HG02763 (cell line): ENCODE measurements at regions not wholly inside any gene's neighbourhood (a gene's known extent, or its start where the extent isn't known, plus 50 kb on each side); places are given as distances from the start of the nearest gene placed in this dataset.
"Not testable (repeated sequence)": the region's sequence is repeated elsewhere in the genome, so short reads cannot be mapped to it uniquely, and the experiment has no call there.

Experiments used
- ATAC-seq: cut with Tn5 transposase; IDR thresholded peaks from one replicate; pipeline ENCODE4 v1.9.1; 2021; ENCODE audit warnings: mild to moderate bottlenecking, moderate library complexity; ENCODE audit not compliant: unreplicated experiment

DNA sequence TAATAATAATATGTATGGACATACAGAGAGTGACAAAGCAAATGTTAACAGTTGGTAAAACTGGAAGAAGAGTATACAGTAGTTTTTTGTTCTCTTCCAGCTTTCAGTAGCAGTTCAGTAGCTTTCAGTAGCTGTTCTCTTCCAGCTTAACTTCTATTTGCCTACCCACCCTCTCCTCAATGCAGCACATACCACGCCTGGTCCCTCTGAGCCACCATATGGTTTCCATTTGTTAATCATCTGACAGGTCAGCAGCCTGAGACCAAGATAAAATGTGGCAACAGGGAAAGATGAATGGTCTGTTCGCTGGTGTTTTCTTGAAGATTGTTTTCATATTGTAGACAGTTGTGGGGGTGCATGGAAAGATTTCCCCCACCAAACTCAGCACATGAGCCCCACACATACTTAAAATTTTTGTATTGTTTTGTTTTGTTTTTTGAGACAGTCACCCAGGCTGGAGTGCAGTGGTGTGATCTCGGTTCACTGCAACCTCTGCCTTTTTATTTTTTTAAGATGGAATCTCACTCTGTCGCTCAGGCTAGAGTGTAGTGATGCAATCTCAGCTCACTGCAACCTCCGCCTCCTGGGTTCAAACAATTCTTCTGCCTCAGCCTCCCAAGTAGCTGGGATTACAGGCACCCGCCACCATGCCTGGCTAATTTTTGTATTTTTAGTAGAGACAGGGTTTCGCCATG lies 56.8 kb downstream of the ATP6V0E2 start:
- ATAC-seq: not testable (repeated sequence)

- not testable (repeated sequence) for ATAC-seq
Measured at GRCh38 chr7:149933776-149934175, 60.0 kb downstream of the ATP6V0E2 start.

DNA sequence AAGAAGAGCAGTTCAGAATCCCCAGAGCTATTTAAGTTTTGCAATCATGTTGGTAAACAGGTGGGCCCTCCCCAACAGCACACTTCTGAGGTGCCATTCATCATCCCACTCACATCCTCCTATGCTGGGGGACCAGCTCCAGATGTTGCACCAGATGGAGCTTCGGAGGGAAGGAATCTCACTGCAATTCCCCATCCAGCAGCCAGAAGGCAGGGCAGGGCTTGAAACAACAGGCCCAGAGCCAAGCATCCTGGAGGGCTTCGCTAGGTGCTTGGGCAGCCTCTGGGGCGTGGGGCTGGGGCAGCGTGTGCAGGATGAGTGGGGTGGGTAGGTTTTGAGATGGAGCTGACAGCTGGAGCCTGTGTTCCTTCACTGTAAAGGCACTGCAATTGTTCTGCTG lies 73.6 kb downstream of the ATP6V0E2 start:
- ATAC-seq: not testable (repeated sequence)

- not testable (repeated sequence) for ATAC-seq
Measured at GRCh38 chr7:149948444-149948843, 74.7 kb downstream of the ATP6V0E2 start.

GRCh38 chr7:149949863-149950577 lies 76.3 kb downstream of the ATP6V0E2 start:
- ATAC-seq: not testable (repeated sequence)

DNA sequence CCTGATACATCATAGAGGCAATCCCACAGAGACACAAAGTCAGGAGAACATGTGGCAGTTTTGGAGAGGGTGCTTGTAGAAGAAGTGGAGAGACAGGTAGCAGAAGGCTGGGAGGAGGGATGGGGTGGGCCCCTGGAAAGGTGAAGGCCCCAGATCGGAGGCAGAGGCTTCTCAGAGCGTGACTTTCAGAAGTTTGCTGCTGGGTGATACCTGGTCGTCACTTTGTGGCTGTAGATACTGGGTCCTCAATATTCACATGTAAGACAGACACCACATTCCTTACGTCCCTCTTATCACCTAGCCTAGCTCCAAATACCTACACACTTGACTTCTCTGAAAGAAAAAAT lies 76.8 kb downstream of the ATP6V0E2 start:
- ATAC-seq: not testable (repeated sequence)

DNA sequence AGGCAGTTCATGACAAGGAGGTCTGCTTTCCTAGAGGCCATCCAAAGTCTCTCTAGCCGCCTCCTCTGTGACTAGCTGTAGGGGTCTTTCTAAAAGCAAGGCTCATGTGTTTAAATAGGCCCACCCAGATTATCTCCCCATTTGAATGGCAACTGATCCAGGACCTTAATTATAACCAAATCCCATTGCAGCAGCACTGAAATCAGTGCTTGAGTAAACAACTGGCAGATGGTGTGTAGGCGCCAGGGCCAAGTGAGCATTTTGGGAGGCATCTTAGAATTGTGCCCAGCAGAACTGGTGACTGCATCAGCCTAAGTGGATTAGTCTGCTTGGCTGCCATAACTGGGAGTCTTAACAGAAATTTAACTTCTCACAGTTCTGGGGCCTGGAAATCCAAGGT lies 77.8 kb downstream of the ATP6V0E2 start:
- not testable (repeated sequence) for ATAC-seq

- not testable (repeated sequence) for ATAC-seq
Measured at GRCh38 chr7:149958880-149959279, 85.1 kb downstream of the ATP6V0E2 start.

- not testable (repeated sequence) for ATAC-seq
Measured at GRCh38 chr7:149960863-149961262, 87.1 kb downstream of the ATP6V0E2 start.

DNA sequence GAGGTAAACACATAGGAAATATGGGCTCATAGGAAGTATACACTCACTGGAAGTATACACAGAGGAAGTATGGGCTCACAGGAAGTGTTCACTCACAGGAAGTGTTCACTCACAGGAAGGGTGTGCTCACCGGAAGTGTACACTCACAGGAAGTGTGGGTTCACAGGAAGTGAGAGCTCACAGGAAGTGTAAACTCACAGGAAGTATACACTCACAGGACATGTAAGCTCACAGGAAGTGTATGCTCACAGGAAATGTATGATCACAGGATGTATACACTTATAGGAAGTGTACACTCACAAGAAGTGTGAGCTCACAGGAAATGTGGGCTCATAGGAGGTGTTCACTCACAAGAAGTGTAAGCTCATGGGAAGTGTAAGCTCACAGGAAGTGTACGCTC lies 88.1 kb downstream of the ATP6V0E2 start:
- ATAC-seq: not testable (repeated sequence)

DNA sequence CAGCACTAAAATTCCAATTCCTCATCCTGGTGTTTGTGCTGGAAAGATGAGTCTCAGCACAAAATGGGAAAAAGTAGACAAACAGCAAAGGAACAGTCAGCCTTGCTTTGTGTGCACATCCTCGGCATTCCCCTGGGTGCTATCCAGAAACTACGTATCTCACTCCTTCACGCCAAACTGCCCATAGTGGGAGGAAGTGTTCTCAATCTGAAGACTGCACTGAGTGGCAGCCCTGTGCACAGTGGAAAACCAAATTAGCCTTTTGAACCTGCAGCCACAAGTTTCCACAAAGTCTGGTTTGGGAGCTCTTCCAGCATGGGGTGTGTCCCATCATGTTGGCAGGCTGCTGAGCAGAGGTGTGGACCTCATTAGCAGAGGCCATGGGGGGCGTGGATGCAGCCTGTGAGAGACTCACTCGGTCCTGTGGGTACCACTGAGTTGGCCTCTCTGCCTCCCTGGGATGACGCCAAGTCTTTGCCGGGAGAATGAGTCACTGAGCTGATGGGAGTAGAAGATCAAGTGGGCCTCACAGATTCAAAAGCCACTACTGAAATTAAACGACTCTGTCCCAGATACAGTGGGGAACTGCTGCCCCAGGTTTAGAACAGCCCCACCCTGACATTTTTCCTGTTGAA lies 89.0 kb downstream of the ATP6V0E2 start:
- ATAC-seq: not testable (repeated sequence)

- not testable (repeated sequence) for ATAC-seq
Measured at GRCh38 chr7:149963985-149964384, 90.2 kb downstream of the ATP6V0E2 start.

DNA sequence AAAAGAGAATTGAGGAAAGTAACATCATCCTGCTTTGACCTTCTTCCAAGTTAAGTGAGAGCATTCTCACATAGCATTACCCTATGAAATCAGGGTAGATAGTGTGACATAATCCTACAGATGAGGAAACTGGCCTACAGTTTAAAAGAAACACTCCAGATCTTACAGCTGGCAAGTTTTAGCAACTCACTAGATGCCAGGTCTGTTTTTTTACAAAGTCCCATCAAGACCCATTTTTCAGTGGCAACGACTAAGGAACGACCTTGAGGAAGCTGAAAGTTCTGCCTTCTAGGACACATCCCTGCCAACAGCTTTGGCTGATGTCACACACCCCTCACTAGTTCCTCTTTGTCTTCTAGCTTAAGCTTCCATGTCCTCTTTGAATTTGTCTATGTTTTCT lies 92.7 kb downstream of the ATP6V0E2 start:
- ATAC-seq: not testable (repeated sequence)

GRCh38 chr7:149972977-149973376 lies 99.2 kb downstream of the ATP6V0E2 start:
- ATAC-seq: not testable (repeated sequence)

DNA sequence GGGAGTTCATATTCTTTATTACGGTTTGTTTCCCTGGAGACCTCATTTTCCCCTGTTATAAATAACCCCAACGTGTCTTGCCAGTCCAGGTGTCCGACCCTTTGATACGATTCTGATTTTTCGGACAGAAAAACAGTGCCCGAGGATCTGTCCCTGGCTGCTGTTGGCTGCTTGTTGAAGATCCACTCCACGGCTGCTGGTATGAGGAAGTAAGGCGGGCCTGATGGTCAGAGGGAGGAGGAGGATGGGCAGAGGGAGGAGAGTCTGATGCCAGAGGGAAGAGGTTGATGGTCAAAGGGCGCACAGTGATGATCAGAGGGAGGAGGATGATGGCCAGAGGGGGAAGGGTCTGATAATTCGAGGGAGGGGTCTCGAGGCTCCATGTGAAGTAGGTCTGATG lies 99.9 kb downstream of the ATP6V0E2 start:
- ATAC-seq: not testable (repeated sequence)

DNA sequence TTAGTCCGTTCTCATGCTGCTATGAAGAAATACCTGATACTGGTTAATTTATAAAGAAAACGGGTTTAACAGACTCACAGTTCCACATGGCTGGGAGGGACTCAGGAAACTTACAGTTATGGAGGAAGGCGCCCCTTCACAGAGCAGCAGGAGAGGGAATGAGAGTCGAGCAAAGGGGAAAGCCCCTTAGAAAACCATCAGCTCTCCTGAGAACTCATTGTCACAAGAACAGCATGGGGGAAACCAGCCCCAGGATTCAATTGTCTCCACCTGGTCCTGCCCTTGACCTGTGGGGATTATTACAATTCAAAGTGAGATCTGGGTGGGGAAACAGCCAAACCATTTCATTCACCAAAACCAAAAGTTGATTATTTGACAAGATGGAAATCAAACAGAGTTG lies 101.8 kb downstream of the ATP6V0E2 start:
- ATAC-seq: not testable (repeated sequence)

DNA sequence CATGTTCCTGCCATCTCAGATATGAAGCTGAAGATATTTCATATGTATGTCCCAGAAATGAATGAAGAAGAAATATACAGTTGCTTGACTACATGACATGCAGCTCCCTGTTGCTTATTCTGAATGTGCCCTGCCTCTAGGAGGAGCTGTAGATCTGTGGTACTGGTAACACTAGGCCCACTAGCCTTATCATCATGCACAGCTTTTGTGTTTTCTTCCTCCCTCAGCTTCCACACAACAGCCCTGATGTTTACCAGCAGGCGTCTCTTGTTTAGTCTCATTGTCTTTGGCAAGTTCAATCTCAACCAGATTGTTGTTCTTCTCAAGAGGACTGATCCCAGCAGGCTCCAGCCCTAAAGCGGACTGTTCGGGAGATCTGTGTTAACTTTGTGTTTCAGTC lies 104.8 kb downstream of the ATP6V0E2 start:
- not testable (repeated sequence) for ATAC-seq

- not testable (repeated sequence) for ATAC-seq
Measured at GRCh38 chr7:149978944-149979343, 105.2 kb downstream of the ATP6V0E2 start.

- ATAC-seq: not testable (repeated sequence)
Measured at GRCh38 chr7:149982537-149983112, 108.9 kb downstream of the ATP6V0E2 start.

DNA sequence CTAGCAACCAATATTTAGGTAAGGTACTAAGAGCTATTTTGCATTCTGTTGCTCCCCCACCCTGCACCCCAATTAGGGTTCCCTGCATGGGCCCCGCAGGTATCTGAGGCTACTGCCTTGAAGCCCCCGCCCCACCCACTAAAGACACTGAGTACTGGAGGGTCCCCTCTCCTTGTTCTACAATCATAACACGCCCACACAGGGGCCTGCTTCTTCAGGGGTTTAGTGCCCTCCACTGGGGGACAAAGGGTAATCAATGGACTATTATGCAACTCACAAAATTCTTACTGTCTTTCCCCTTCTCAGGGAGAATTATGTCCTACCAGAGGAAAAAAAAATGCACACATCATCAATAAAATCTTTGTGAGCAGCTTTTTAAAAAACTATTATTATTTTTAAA lies 113.1 kb downstream of the ATP6V0E2 start:
- ATAC-seq: not testable (repeated sequence)

GRCh38 chr7:149991652-149992302 lies 118.0 kb downstream of the ATP6V0E2 start:
- ATAC-seq: not testable (repeated sequence)
